Activated naive CD4-positive, alpha-beta T cell treated with anti-CD3 and anti-CD28 coated beads, Interleukin-2, amount 50 U/mL, for 72 hours (primary cell): ENCODE measurements at regions not wholly inside any gene's neighbourhood (a gene's known extent, or its start where the extent isn't known, plus 50 kb on each side); places are given as distances from the start of the nearest gene placed in this dataset.

Source experiments
- ATAC-seq, 2 donors: fragments of 150-1000 bp; cut with Tn5 transposase; 2 replicates each; pipeline ENCODE4 v1.10.0; 2021; ENCODE audit warnings: mild to moderate bottlenecking in 2 of 2, moderate library complexity in 2 of 2
- DNase-seq, 2 donors: peaks; one replicate each; pipeline ENCODE4 v3.0.0; 2021 to 2022; ENCODE audit warnings: low spot score in 2 of 2
- H3K27ac Mint-ChIP-seq, 2 donors: one replicate each; pipeline ENCODE4 v1.8.0; 2022; ENCODE audit warnings: mild to moderate bottlenecking in 2 of 2, mixed read lengths in 2 of 2
- H3K36me3 Mint-ChIP-seq, 2 donors: one replicate each; pipeline ENCODE4 v1.8.0; 2022; ENCODE audit warnings: mixed read lengths in 2 of 2
- H3K9me3 Mint-ChIP-seq, 2 donors: one replicate each; pipeline ENCODE4 v1.8.0; 2022; ENCODE audit warnings: mixed read lengths in 2 of 2

- DNase-seq = no peak
- Mint-ChIP-seq H3K9me3 (no peaks in the 10 kb centered on the region), H3K36me3 (no peaks in the 10 kb centered on the region), H3K27ac (no peak overlapping the region)
- ATAC-seq = no peak
Measured at GRCh38 chr6:14031516-14031915, 86.1 kb upstream of the CD83 start.

GRCh38 chr6:14035071-14035847 is 82.3 kb upstream of the CD83 start:
- DNase-seq (no peak), ATAC-seq (no peak)
- Mint-ChIP-seq H3K9me3 (no peaks in the 10 kb centered on the region), H3K36me3 (no peaks in the 10 kb centered on the region), H3K27ac (no peak overlapping the region)

- ATAC-seq (no peak), DNase-seq (no peak)
- Mint-ChIP-seq H3K27ac (no peak overlapping the region), H3K9me3 (no peaks in the 10 kb centered on the region), H3K36me3 (no peaks in the 10 kb centered on the region)
Measured at GRCh38 chr6:14035874-14036273, 81.7 kb upstream of the CD83 start.

- DNase-seq (no peak), ATAC-seq (no peak)
- H3K36me3 Mint-ChIP-seq = no peaks in the 10 kb centered on the region
- H3K9me3 Mint-ChIP-seq = no peaks in the 10 kb centered on the region
- H3K27ac Mint-ChIP-seq = no peak overlapping the region
Measured at GRCh38 chr6:14036911-14037310, 80.7 kb upstream of the CD83 start.

- H3K36me3 Mint-ChIP-seq = no peaks in the 10 kb centered on the region
- DNase-seq = no peak
- H3K27ac Mint-ChIP-seq = no peak overlapping the region
- ATAC-seq = peak in 1 of 2 donors; percentile 18
- H3K9me3 Mint-ChIP-seq = no peaks in the 10 kb centered on the region
Measured at GRCh38 chr6:14037402-14038277, 79.9 kb upstream of the CD83 start.

- ATAC-seq = no peak
- Mint-ChIP-seq H3K36me3 (no peaks in the 10 kb centered on the region), H3K27ac (no peak overlapping the region), H3K9me3 (no peaks in the 10 kb centered on the region)
- DNase-seq = no peak
Measured at GRCh38 chr6:14038467-14039437, 78.8 kb upstream of the CD83 start.

GRCh38 chr6:14040042-14040441 is 77.5 kb upstream of the CD83 start:
- Mint-ChIP-seq H3K9me3 (no peaks in the 10 kb centered on the region), H3K36me3 (no peaks in the 10 kb centered on the region), H3K27ac (no peak overlapping the region)
- DNase-seq (no peak), ATAC-seq (no peak)

GRCh38 chr6:14046476-14047068 is 71.0 kb upstream of the CD83 start:
- no peak overlapping the region for H3K27ac Mint-ChIP-seq
- no peaks in the 10 kb centered on the region for H3K36me3 Mint-ChIP-seq
- ATAC-seq = peak; percentile 68
- DNase-seq = peak in 1 of 2 donors; percentile 44
- H3K9me3 Mint-ChIP-seq = no peaks in the 10 kb centered on the region

- Mint-ChIP-seq H3K27ac (no peak overlapping the region), H3K9me3 (no peaks in the 10 kb centered on the region), H3K36me3 (no peaks in the 10 kb centered on the region)
- DNase-seq (no peak), ATAC-seq (no peak)
Measured at GRCh38 chr6:14047151-14047740, 70.3 kb upstream of the CD83 start.

GRCh38 chr6:14048837-14049236 is 68.7 kb upstream of the CD83 start:
- H3K9me3 Mint-ChIP-seq = no peaks in the 10 kb centered on the region
- H3K36me3 Mint-ChIP-seq = no peaks in the 10 kb centered on the region
- DNase-seq = no peak
- peak overlapping the region in 1 of 2 donors; percentile 3 for H3K27ac Mint-ChIP-seq
- ATAC-seq = no peak

- H3K36me3 Mint-ChIP-seq = no peaks in the 10 kb centered on the region
- H3K27ac Mint-ChIP-seq = no peak overlapping the region
- ATAC-seq = no peak
- no peak for DNase-seq
- H3K9me3 Mint-ChIP-seq = no peaks in the 10 kb centered on the region
Measured at GRCh38 chr6:14051355-14051754, 66.2 kb upstream of the CD83 start.

- no peak for ATAC-seq
- no peaks in the 10 kb centered on the region for H3K36me3 Mint-ChIP-seq
- no peak overlapping the region for H3K27ac Mint-ChIP-seq
- DNase-seq = no peak
- H3K9me3 Mint-ChIP-seq = no peaks in the 10 kb centered on the region
Measured at GRCh38 chr6:14053811-14054210, 63.8 kb upstream of the CD83 start.

- Mint-ChIP-seq H3K9me3 (no peaks in the 10 kb centered on the region), H3K36me3 (no peaks in the 10 kb centered on the region), H3K27ac (no peak overlapping the region)
- no peak for ATAC-seq
- DNase-seq = no peak
Measured at GRCh38 chr6:14055541-14055940, 62.0 kb upstream of the CD83 start.

GRCh38 chr6:14058029-14058695 is 59.4 kb upstream of the CD83 start:
- Mint-ChIP-seq H3K9me3 (no peaks in the 10 kb centered on the region), H3K36me3 (peaks cover 0 to 6% of the 10 kb centered on the region in 2 donors), H3K27ac (no peak overlapping the region)
- ATAC-seq (no peak), DNase-seq (no peak)

- no peak for DNase-seq
- Mint-ChIP-seq H3K9me3 (no peaks in the 10 kb centered on the region), H3K27ac (no peak overlapping the region), H3K36me3 (peaks cover 0 to 6% of the 10 kb centered on the region in 2 donors)
- ATAC-seq = no peak
Measured at GRCh38 chr6:14058735-14059134, 58.8 kb upstream of the CD83 start.
